Muscle layer of colon (tissue), 2 donors: ENCODE measurements at regions not wholly inside any gene's neighbourhood (a gene's known extent, or its start where the extent isn't known, plus 50 kb on each side); places are given as distances from the start of the nearest gene placed in this dataset.

Source experiments
- H3K27ac ChIP-seq: one replicate; pipeline ENCODE4 v1.7.0; 2013; ENCODE audit warnings: low read depth, mild to moderate bottlenecking, low read length, moderate library complexity
- H3K27me3 ChIP-seq, 2 donors: one replicate each; pipeline ENCODE4 v1.7.0; 2013; ENCODE audit warnings: low read length in 2 of 2, mild to moderate bottlenecking in 2 of 2; ENCODE audit not compliant: insufficient read depth in 2 of 2, control insufficient read depth in 1 of 2
- H3K36me3 ChIP-seq: one replicate; pipeline ENCODE4 v1.7.0; 2013; ENCODE audit warnings: mild to moderate bottlenecking, low read length; ENCODE audit not compliant: insufficient read depth
- H3K4me1 ChIP-seq: one replicate; pipeline ENCODE4 v1.7.0; 2013; ENCODE audit warnings: mild to moderate bottlenecking, low read length; ENCODE audit not compliant: insufficient read depth
- H3K4me3 ChIP-seq, 2 donors: one replicate each; pipeline ENCODE4 v1.7.0; 2013; ENCODE audit warnings: low read length in 2 of 2, low read depth in 1 of 2, mild to moderate bottlenecking in 1 of 2, moderate library complexity in 1 of 2
- H3K9ac ChIP-seq: one replicate; pipeline ENCODE4 v1.7.0; 2013; ENCODE audit warnings: low read length
- H3K9me3 ChIP-seq: one replicate; pipeline ENCODE4 v1.7.0; 2013; ENCODE audit warnings: mild to moderate bottlenecking, low read length
- donor health status: abdominal sarcoma.
- donor health status: Adenocarcinoma of cecum.

DNA sequence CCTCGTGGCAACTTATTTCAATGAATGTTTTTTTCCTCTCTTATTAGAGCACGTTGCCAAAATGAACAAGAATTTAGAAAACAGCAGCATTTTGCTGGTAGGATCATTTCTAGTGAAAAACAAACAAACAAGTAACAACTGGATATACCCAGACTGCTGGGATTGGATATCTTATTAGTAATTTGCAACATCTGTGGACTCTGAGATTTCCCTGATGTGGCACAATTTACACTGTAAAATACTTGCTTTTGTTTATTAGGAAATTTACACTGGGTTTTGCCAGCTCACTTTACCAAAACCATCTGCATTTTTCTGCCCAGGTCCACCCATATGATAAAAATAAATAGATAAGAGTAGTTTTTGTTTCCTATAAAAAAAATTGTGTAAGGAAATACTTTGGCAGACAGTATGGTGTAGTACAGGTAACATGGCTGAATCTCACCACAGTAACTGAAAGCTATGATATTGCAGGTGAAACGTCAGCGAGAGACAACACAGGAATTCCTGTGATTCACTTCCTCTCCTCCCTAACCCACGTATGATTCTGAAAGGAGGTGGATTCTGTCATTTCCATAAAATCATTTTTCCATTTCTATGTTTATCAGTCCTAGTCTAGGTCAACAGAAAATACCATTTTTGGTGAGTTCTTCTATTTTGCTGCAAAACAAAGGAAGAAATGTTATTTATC lies 176.2 kb upstream of the NOVA1 start:
- H3K9ac ChIP-seq, result no peak overlapping the region
- no peak overlapping the region for H3K4me3 ChIP-seq
- H3K27ac ChIP-seq, result no peak overlapping the region
- H3K36me3 ChIP-seq, result no peaks in the 10 kb centered on the region
- H3K4me1 ChIP-seq, result no peaks in the 10 kb centered on the region
- H3K27me3 ChIP-seq, result no peaks in the 10 kb centered on the region
- H3K9me3 ChIP-seq, result no peaks in the 10 kb centered on the region

DNA sequence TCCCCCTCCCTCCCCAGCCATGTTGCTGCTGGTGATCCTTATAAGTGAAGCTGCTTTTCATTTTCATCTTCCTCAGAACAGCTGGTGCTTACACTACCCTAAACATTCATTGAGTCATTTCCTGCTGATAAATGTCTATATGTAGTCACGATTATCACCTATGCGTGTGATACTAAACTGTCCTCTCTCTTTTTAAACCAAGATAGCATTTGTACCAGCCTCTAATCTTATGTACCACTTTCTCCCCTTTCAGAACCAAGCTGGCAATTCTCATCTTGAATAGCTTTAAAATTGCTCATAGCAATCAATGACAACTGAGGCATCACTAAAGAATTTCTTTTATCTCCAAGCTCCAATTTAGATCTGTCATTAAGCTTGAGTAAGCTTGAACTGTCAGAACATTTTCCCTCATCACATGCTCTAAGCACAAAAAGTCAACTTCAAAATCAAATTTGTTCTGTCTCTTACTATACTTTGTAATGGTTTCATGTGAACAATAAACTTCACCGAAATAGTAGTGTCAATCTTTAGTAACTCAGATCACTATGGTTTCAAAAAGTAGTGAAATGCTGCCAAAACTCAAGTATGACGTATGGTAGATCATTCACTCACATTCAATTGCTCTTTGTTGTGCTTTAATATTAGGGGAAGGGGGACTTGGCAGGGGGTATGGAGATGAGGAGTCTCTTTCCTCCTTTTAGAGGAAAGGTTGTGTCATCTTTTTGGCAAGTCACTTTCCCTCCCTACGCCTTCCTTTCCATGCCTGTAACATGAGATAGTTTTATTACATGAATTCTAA lies 178.1 kb upstream of the NOVA1 start:
- H3K4me3 ChIP-seq, result no peak overlapping the region
- no peaks in the 10 kb centered on the region for H3K27me3 ChIP-seq
- no peaks in the 10 kb centered on the region for H3K36me3 ChIP-seq
- no peak overlapping the region for H3K9ac ChIP-seq
- no peaks in the 10 kb centered on the region for H3K4me1 ChIP-seq
- no peaks in the 10 kb centered on the region for H3K9me3 ChIP-seq
- no peak overlapping the region for H3K27ac ChIP-seq

DNA sequence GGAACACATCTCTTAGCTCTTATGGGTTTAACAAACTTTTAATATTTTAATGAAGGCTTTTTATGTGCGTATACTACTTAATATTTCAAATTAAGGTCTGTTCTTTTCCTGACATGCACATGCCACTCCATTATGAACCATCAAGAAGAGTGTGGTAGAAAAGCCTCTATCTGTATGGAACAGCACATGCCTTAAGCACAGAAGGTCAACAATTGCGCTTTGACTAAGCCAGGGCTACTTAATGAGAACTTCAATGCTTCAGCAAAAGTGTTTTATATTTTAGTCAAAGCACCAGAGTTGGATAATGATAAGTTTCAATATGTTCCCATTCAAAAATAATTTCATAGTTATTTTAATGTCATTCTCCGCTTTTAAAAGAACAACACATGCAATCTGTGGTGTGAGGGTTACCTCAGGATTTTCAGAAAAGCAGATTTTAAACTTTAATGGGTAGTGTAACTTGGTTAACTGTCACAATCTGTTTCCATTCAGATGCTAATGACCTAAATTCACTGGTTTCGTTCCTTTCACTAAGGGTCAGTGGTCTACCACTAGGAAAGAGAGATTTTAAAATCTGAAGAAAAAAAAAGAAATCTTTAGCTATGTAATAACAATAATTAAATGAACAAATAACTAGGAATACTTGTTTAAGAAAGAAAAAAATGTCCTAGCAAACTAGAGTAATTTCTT lies 193.4 kb upstream of the NOVA1 start:
- Histone ChIP-seq H3K27ac (no peak overlapping the region), H3K9me3 (no peaks in the 10 kb centered on the region), H3K9ac (no peak overlapping the region), H3K27me3 (no peaks in the 10 kb centered on the region), H3K4me3 (no peak overlapping the region), H3K36me3 (no peaks in the 10 kb centered on the region), H3K4me1 (no peaks in the 10 kb centered on the region)

DNA sequence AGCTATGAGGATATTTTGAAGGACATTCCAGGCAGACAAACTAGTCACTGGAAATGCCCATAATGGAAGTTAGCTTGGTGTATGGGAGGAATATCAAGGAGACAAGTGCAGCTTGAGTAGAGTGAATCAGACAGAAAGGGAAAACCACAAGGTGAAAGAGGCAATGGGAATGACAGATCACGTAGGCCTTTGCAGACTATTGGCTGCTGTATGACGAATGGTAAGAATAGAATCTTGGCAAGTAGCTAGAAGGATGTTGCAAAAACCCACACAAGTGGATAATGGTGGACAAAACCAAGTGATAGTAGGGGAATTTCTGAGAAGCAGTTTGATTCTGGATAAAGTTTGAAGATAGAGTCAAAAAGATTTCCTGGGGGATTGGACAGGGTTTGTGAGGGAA lies 196.9 kb upstream of the NOVA1 start:
- no peaks in the 10 kb centered on the region for H3K4me1 ChIP-seq
- H3K9me3 ChIP-seq, result no peaks in the 10 kb centered on the region
- H3K27me3 ChIP-seq, result no peaks in the 10 kb centered on the region
- H3K27ac ChIP-seq, result no peak overlapping the region
- no peak overlapping the region for H3K9ac ChIP-seq
- H3K36me3 ChIP-seq, result no peaks in the 10 kb centered on the region
- H3K4me3 ChIP-seq, result no peak overlapping the region

DNA sequence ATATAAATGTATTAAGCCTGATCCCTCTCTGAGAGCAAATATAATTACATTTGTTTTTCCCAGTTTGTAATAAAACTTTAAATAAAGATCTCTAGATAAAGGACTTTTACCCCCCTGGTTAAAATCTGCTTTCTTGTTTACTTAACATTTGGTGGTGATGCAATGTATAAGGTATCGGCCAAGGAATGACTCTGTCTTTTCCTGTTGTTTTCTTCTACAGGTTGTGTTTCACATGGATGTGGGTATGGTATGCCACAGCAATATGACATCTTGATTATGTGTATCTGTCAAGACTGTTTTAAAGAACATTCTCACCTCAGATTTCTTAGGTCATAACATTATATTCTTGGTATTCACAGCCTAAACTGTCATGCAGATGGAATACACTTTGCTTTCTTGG lies 210.6 kb upstream of the NOVA1 start:
- no peak overlapping the region for H3K4me3 ChIP-seq

DNA sequence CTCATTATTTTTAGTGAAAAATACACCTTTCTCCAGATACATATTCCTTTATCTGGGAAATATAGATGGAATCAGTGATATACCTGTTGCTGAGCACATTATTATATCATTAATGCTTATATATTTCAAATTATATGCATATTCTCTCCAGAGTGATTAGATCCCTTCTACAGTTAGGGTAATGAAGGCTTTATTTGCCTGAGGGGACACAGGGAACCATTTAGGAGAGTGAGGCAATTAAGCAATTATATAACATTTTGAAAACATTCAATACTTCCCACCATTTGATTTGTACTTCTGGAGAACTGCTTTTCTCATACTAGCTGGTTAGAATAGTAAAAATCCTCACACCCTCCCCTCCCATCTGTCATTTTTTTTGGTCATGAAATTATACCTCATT lies 212.8 kb upstream of the NOVA1 start:
- H3K9ac ChIP-seq, result no peak overlapping the region
- peaks cover 5% of the 10 kb centered on the region for H3K4me1 ChIP-seq
- H3K27ac ChIP-seq, result no peak overlapping the region
- H3K4me3 ChIP-seq, result no peak overlapping the region
- H3K27me3 ChIP-seq, result no peaks in the 10 kb centered on the region
- no peaks in the 10 kb centered on the region for H3K9me3 ChIP-seq
- no peaks in the 10 kb centered on the region for H3K36me3 ChIP-seq

More for the DNA sequence above, 210.6 kb upstream of the NOVA1 start:
- Histone ChIP-seq H3K27me3 (no peaks in the 10 kb centered on the region), H3K9ac (no peak overlapping the region), H3K27ac (no peak overlapping the region), H3K4me1 (peaks cover 5% of the 10 kb centered on the region), H3K36me3 (no peaks in the 10 kb centered on the region), H3K9me3 (no peaks in the 10 kb centered on the region)

DNA sequence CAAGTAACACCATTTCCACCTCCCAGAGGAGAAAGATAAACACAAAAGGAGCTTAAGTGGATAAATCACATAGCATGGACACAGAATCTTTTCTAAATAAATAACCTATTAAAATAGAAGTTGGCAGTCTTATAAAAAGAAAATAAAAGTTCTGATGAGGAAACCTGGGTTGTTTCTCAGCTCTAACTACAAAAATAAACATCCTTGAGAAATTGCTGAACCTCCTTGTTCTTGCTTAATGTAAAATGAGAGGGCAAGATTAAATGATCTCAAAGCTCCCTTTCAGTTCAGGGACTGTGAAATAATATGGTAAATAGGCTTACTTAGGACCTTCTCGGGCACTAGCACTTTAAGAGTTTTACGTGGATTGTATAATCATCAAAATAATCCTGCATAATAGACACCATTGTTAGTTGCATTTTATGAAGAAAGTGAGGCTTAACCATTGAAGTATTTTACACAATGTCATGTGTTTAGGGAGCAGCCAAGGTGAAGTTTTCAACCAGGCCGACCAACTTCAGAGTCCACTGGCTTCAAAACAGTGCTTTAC lies 214.0 kb upstream of the NOVA1 start:
- Histone ChIP-seq H3K4me3 (no peak overlapping the region), H3K9ac (no peak overlapping the region), H3K36me3 (no peaks in the 10 kb centered on the region), H3K4me1 (peaks cover 5% of the 10 kb centered on the region), H3K27me3 (no peaks in the 10 kb centered on the region), H3K9me3 (no peaks in the 10 kb centered on the region), H3K27ac (no peak overlapping the region)

DNA sequence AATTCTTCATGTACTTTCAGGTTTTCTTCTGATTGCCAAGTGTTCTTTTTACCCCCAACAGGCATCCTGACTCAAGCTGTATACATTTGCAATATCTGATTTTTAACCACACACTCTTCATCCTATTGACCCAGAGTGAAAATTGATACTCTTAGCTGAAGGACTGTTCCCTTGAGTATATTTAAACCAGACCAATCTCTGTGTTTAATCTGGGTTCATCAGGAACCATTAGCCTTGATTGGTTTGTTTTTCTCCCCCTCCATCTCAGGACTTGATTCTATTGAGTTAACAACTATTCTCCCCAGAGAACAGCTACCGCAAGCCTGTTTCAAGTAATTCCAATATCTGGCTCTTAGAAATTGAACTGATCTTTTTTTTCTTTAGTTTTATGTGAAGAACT lies 222.3 kb upstream of the NOVA1 start:
- H3K9me3 ChIP-seq, result no peaks in the 10 kb centered on the region
- H3K27ac ChIP-seq, result no peak overlapping the region
- no peaks in the 10 kb centered on the region for H3K36me3 ChIP-seq
- no peaks in the 10 kb centered on the region for H3K4me1 ChIP-seq
- H3K27me3 ChIP-seq, result no peaks in the 10 kb centered on the region
- no peak overlapping the region for H3K9ac ChIP-seq
- no peak overlapping the region for H3K4me3 ChIP-seq

DNA sequence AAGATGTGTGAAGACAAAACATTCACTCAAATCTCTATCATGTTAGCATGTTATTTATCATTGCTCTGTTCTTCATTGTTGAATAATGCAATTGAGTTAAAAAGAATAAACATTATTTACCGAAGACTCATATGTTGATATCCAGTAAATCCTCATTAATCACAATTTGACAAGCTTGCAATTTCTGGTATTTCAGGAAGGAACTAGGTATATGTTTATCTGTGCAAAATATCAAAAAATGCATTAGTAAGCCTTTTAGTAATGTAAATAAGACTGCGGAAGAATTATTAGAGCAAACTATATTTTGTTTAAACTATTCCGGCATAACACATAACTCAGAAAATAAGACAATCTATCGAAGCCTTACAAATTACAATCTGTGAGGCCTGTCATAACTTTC lies 222.7 kb upstream of the NOVA1 start:
- no peaks in the 10 kb centered on the region for H3K4me1 ChIP-seq
- H3K27ac ChIP-seq, result no peak overlapping the region
- H3K4me3 ChIP-seq, result no peak overlapping the region
- H3K9me3 ChIP-seq, result no peaks in the 10 kb centered on the region
- no peaks in the 10 kb centered on the region for H3K36me3 ChIP-seq
- H3K27me3 ChIP-seq, result no peaks in the 10 kb centered on the region
- no peak overlapping the region for H3K9ac ChIP-seq

DNA sequence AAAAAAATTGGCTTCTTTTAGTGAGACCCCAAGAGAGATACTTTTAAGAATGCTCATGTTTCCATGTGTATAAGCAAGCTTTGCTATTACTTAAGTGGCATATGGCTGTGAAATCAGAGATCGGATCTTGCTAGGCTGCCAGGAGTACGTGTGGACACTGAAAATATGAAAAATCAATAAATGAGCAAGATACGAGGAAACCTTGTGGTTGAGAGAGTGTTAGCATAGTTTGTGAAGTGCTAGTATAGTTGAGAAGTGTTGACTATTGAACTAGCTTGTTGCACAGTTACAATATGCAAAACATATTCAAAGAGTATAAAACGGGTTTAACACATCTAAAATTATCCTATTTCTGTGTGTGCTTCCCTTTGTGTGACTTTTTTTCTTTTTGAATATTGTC lies 230.9 kb upstream of the NOVA1 start:
- Histone ChIP-seq H3K4me1 (no peaks in the 10 kb centered on the region), H3K4me3 (no peak overlapping the region), H3K27ac (no peak overlapping the region), H3K27me3 (no peaks in the 10 kb centered on the region), H3K9ac (no peak overlapping the region), H3K36me3 (no peaks in the 10 kb centered on the region), H3K9me3 (no peaks in the 10 kb centered on the region)

DNA sequence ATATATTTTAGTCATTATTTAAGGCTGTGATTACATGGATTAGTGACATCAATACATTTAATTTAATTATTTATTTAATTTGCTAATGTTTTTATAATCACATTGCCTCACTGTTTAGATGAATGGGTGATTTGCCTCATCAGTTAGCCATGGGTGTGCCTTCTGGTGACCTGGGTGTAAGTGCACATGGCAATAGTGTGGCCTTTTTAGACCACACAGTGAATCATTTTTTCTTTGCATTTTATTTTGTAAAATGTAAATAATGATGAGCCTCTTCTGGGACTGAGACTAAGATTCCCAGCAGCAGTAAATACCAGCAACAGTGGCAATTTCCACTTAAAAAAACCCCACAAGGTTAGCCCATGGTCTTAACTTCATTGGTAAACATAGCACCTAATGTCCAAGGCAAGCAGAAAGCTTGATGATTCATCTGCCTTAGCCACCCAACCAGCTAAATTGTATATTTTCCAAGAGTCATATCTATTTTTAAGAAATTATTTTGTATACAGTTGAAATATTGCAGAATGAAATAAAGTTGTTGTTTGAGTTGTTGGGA lies 235.9 kb upstream of the NOVA1 start:
- H3K36me3 ChIP-seq, result no peaks in the 10 kb centered on the region
- no peak overlapping the region for H3K9ac ChIP-seq
- no peak overlapping the region for H3K4me3 ChIP-seq
- no peak overlapping the region for H3K27ac ChIP-seq
- no peaks in the 10 kb centered on the region for H3K4me1 ChIP-seq
- H3K9me3 ChIP-seq, result no peaks in the 10 kb centered on the region
- no peaks in the 10 kb centered on the region for H3K27me3 ChIP-seq
